H9 (cell line): ENCODE measurements at regions not wholly inside any gene's neighbourhood (a gene's known extent, or its start where the extent isn't known, plus 50 kb on each side); places are given as distances from the start of the nearest gene placed in this dataset.

ENCODE experiments used
- DNase-seq: peaks from one replicate; pipeline ENCODE4 v3.0.0-alpha.2; 2017
- H2AFZ ChIP-seq: one replicate; pipeline ENCODE4 v1.6.1; 2013; ENCODE audit warnings: mild to moderate bottlenecking, low read length, control low read depth, moderate library complexity
- H2AK5ac ChIP-seq: 2 replicates; pipeline ENCODE4 v1.6.1; 2013; ENCODE audit warnings: low read length, control low read depth, mixed read lengths; ENCODE audit not compliant: insufficient read length
- H2BK120ac ChIP-seq: one replicate; pipeline ENCODE4 v1.6.1; 2013; ENCODE audit warnings: low read depth, mild to moderate bottlenecking, low read length, control low read depth, inconsistent platforms; ENCODE audit not compliant: poor library complexity, severe bottlenecking
- H2BK12ac ChIP-seq: 2 replicates; pipeline ENCODE4 v1.6.1; 2013; ENCODE audit warnings: low read length, control low read depth, mixed read lengths, low read depth; ENCODE audit not compliant: insufficient read length
- H2BK15ac ChIP-seq: 2 replicates; pipeline ENCODE4 v1.6.1; 2013; ENCODE audit warnings: low read depth, low read length, control low read depth
- H2BK20ac ChIP-seq: one replicate; pipeline ENCODE4 v1.6.1; 2013; ENCODE audit warnings: low read depth, mild to moderate bottlenecking, low read length, control low read depth, inconsistent platforms; ENCODE audit not compliant: poor library complexity, severe bottlenecking
- H2BK5ac ChIP-seq: 2 replicates; pipeline ENCODE4 v1.6.1; 2013; ENCODE audit warnings: low read length, control low read depth, mixed read lengths; ENCODE audit not compliant: insufficient read length
- H3K14ac ChIP-seq: 2 replicates; pipeline ENCODE4 v1.6.1; 2013; ENCODE audit warnings: low read length, control low read depth; ENCODE audit not compliant: insufficient read depth
- H3K18ac ChIP-seq: 2 replicates; pipeline ENCODE4 v1.6.1; 2013; ENCODE audit warnings: low read depth, mild to moderate bottlenecking, mixed read lengths, low read length, control low read depth; ENCODE audit not compliant: insufficient read length
- H3K23ac ChIP-seq: 2 replicates; pipeline ENCODE4 v1.6.1; 2013; ENCODE audit warnings: low read length, control low read depth, mixed read lengths, low read depth; ENCODE audit not compliant: insufficient read length
- H3K23me2 ChIP-seq: 2 replicates; pipeline ENCODE4 v1.6.1; 2013; ENCODE audit warnings: low read depth, mild to moderate bottlenecking, mixed read lengths, low read length, control low read depth; ENCODE audit not compliant: insufficient read length, poor library complexity, severe bottlenecking
- H3K27ac ChIP-seq: 2 replicates; pipeline ENCODE4 v1.5.1; 2013; ENCODE audit warnings: low read length, control low read depth, mixed read lengths, low read depth; ENCODE audit not compliant: insufficient read length
- H3K27me3 ChIP-seq: 2 replicates; pipeline ENCODE4 v1.6.1; 2013; ENCODE audit warnings: low read length, control low read depth, inconsistent platforms; ENCODE audit not compliant: insufficient read depth
- H3K4ac ChIP-seq: 2 replicates; pipeline ENCODE4 v1.6.1; 2013; ENCODE audit warnings: low read depth, mild to moderate bottlenecking, control low read depth, inconsistent platforms, low read length, moderate library complexity
- H3K4me1 ChIP-seq: 2 replicates; pipeline ENCODE4 v1.6.1; 2013; ENCODE audit warnings: low read length, control low read depth, inconsistent platforms; ENCODE audit not compliant: insufficient read depth
- H3K4me2 ChIP-seq: 2 replicates; pipeline ENCODE4 v1.6.1; 2013; ENCODE audit warnings: low read length, control low read depth, mixed read lengths; ENCODE audit not compliant: insufficient read length, insufficient read depth
- H3K56ac ChIP-seq: 2 replicates; pipeline ENCODE4 v1.6.1; 2013; ENCODE audit warnings: low read depth, mild to moderate bottlenecking, mixed read lengths, low read length, control low read depth; ENCODE audit not compliant: insufficient read length
- H3K79me1 ChIP-seq: 2 replicates; pipeline ENCODE4 v1.6.1; 2013; ENCODE audit warnings: low read depth, mild to moderate bottlenecking, moderate library complexity, low read length, control low read depth, inconsistent platforms; ENCODE audit not compliant: insufficient read depth, poor library complexity, severe bottlenecking
- H3K79me2 ChIP-seq: 2 replicates; pipeline ENCODE4 v1.6.1; 2013; ENCODE audit warnings: low read length, control low read depth, inconsistent platforms; ENCODE audit not compliant: insufficient read depth
- H3K9ac ChIP-seq: 2 replicates; pipeline ENCODE4 v1.6.1; 2013; ENCODE audit warnings: low read length, control low read depth, mixed read lengths; ENCODE audit not compliant: insufficient read length; ENCODE audit errors: extremely low read depth
- H3K9me3 ChIP-seq: one replicate; pipeline ENCODE4 v1.6.1; 2013; ENCODE audit warnings: low read depth, low read length, inconsistent platforms; ENCODE audit not compliant: control insufficient read depth
- H3T11ph ChIP-seq: one replicate; pipeline ENCODE4 v1.6.1; 2013; ENCODE audit warnings: mild to moderate bottlenecking, low read length, control low read depth, inconsistent platforms
- H4K20me1 ChIP-seq: one replicate; pipeline ENCODE4 v1.6.1; 2013; ENCODE audit not compliant: control insufficient read depth, insufficient read length, insufficient read depth
- H4K5ac ChIP-seq: 2 replicates; pipeline ENCODE4 v1.6.1; 2013; ENCODE audit warnings: low read depth, mild to moderate bottlenecking, mixed read lengths, low read length, control low read depth; ENCODE audit not compliant: insufficient read length
- H4K8ac ChIP-seq: replicated peaks from 2 replicates; pipeline ENCODE4 v1.6.1; 2013; ENCODE audit warnings: low read length, control low read depth, mixed read lengths, low read depth; ENCODE audit not compliant: insufficient read length
- H4K91ac ChIP-seq: 2 replicates; pipeline ENCODE4 v1.6.1; 2013; ENCODE audit warnings: low read depth, mild to moderate bottlenecking, moderate library complexity, mixed read lengths, low read length, control low read depth; ENCODE audit not compliant: insufficient read length
- H3K27ac Mint-ChIP-seq, 3 experiments: 2 replicates in 2 of 3; 3 replicates in 1 of 3; pipeline ENCODE4 v1.8.0; 2020 to 2021; ENCODE audit warnings: mixed read lengths in 3 of 3, mild to moderate bottlenecking in 1 of 3, moderate library complexity in 1 of 3
- H3K27me3 Mint-ChIP-seq: 2 replicates; pipeline ENCODE4 v1.8.0; 2021; ENCODE audit warnings: low read depth, mild to moderate bottlenecking, moderate library complexity, mixed read lengths
- H3K36me3 Mint-ChIP-seq, 3 experiments: 2 replicates in 2 of 3; 3 replicates in 1 of 3; pipeline ENCODE4 v1.8.0; 2020 to 2021; ENCODE audit warnings: low read depth in 3 of 3, mixed read lengths in 3 of 3; ENCODE audit not compliant: insufficient read depth in 1 of 3
- H3K4me1 Mint-ChIP-seq, 2 experiments: 2 replicates each; pipeline ENCODE4 v1.8.0; 2020; ENCODE audit warnings: mixed read lengths in 2 of 2
- H3K4me3 Mint-ChIP-seq, 2 experiments: 2 replicates in 1 of 2; 3 replicates in 1 of 2; pipeline ENCODE4 v1.8.0; 2020 to 2021; ENCODE audit warnings: mild to moderate bottlenecking in 2 of 2, mixed read lengths in 2 of 2, moderate library complexity in 1 of 2
- H3K9me3 Mint-ChIP-seq, 2 experiments: 2 replicates in 1 of 2; 3 replicates in 1 of 2; pipeline ENCODE4 v1.8.0; 2020; ENCODE audit warnings: mild to moderate bottlenecking in 2 of 2, mixed read lengths in 2 of 2, moderate library complexity in 1 of 2
- WGBS: extraction: QIAGEN DNeasy Blood & Tissue Kit; methylation state at CpG from one replicate; pipeline ENCODE4 v1.1.7; 2013; ENCODE audit warnings: missing lambda C conversion rate, low lambda C conversion rate, mixed read lengths; ENCODE audit not compliant: insufficient read length; ENCODE audit errors: extremely low coverage; 5-methylcytosine and 5-hydroxymethylcytosine counted together
- TF ChIP-seq, protein P1 (sequence below): fragments of 200-600 bp; sonication (generic); conservative IDR thresholded peaks from 3 replicates; pipeline ENCODE4 v1.8.0; 2021; ENCODE audit warnings: antibody characterized with exemption, mild to moderate bottlenecking

DNA sequence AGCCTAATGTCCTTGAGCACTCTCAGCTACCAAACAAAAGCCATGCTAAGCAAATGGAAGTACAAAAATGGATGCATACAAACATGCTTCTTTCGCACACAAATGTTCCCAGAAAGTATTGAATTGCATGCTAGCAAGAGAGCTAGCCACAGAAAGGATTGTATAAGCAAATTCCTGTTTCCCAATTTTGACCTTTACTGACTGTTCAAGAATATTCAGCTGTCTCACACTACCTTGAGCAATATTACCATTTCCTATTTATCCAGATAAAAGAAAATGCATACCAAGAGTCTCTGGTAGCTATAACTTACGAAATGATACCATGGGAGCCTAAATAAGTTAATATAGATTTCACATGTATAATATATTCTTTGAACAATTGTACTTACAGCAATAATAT, 264.6 kb downstream of the TMEM167A start:
- no peak overlapping the region for H2BK15ac ChIP-seq
- H3K9me3 Mint-ChIP-seq, result no peaks in the 10 kb centered on the region
- H3K4me3 Mint-ChIP-seq, result no peak overlapping the region

More for the DNA sequence above, 264.6 kb downstream of the TMEM167A start:
- Histone ChIP-seq H2BK5ac (no peak overlapping the region), H4K8ac (no peak overlapping the region), H4K91ac (no peak overlapping the region), H3K4me1 (no peaks in the 10 kb centered on the region; the same call in 1 of the 2 replicates), H3K23me2 (no peaks in the 10 kb centered on the region), H3K14ac (no peak overlapping the region), H3K4me2 (no peak overlapping the region), H4K20me1 (no peaks in the 10 kb centered on the region), H3T11ph (no peak overlapping the region), H3K27ac (no peak overlapping the region), H2BK20ac (no peak overlapping the region), H3K79me2 (no peaks in the 10 kb centered on the region), H3K18ac (no peak overlapping the region), H3K9ac (no peak overlapping the region), H2BK120ac (no peak overlapping the region), H2AK5ac (no peak overlapping the region), H2AFZ (no peak overlapping the region), H3K56ac (no peak overlapping the region), H3K9me3 (no peaks in the 10 kb centered on the region), H3K4ac (no peak overlapping the region), H3K23ac (no peak overlapping the region), H2BK12ac (no peak overlapping the region), H4K5ac (no peak overlapping the region), H3K27me3 (no peaks in the 10 kb centered on the region), H3K79me1 (no peaks in the 10 kb centered on the region)
- WGBS, result no CpG with 5 or more reads among the region's 2 CpGs
- Mint-ChIP-seq H3K4me1 (peaks cover 33 to 34% of the 10 kb centered on the region in 2 experiments), H3K36me3 (peaks cover 0 to 2% (median 0%) of the 10 kb centered on the region in 3 experiments; a peak in 2 of 7 replicates), H3K27ac (no peak overlapping the region), H3K27me3 (no peaks in the 10 kb centered on the region)
- TF ChIP-seq, protein P1, sequence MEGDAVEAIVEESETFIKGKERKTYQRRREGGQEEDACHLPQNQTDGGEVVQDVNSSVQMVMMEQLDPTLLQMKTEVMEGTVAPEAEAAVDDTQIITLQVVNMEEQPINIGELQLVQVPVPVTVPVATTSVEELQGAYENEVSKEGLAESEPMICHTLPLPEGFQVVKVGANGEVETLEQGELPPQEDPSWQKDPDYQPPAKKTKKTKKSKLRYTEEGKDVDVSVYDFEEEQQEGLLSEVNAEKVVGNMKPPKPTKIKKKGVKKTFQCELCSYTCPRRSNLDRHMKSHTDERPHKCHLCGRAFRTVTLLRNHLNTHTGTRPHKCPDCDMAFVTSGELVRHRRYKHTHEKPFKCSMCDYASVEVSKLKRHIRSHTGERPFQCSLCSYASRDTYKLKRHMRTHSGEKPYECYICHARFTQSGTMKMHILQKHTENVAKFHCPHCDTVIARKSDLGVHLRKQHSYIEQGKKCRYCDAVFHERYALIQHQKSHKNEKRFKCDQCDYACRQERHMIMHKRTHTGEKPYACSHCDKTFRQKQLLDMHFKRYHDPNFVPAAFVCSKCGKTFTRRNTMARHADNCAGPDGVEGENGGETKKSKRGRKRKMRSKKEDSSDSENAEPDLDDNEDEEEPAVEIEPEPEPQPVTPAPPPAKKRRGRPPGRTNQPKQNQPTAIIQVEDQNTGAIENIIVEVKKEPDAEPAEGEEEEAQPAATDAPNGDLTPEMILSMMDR, result no peak
- DNase-seq, result no peak
